RPMI7951 (cell line): ENCODE measurements at regions not wholly inside any gene's neighbourhood (a gene's known extent, or its start where the extent isn't known, plus 50 kb on each side); places are given as distances from the start of the nearest gene placed in this dataset.

ENCODE experiments used
- DNase-seq: peaks from one replicate; pipeline ENCODE4 v3.0.0-alpha.2; 2012; ENCODE audit warnings: low read depth

DNA sequence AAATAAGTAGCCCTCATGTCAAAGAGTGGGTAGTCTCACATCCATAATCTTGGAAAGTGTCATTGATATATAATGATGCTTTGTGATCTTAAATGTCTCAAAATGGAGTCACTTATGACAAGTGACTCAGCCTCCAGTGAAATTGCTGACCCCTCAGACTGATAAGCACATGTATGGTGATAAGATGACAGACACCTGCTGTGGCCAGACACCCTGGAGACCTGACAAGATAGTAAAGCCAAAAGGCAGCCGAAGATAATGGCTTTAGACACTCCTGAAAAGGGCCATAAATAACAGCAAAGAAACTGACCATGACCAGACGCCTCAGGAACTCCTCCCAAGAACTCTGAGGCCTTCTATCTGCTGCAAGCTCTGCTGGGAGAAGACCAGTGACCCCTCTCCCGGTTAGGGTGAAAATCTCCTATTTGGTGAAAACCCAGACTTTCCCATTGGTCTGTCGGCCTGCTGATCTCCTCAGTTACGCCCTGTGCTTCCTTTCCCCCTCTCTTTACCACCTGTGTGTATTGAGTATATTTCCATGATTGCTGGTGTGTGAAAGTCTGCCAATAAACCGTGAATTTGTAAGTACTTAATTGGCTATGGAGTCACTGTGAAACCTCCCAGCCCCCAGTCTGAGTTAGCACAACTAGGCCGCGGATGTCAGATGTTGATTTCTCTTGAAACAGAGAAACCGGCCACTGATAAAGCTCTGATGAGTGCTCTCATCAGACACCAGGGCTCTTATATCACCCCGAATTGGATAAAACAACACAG lies 226.7 kb upstream of the MYOCD start:
- DNase-seq: no peak

DNA sequence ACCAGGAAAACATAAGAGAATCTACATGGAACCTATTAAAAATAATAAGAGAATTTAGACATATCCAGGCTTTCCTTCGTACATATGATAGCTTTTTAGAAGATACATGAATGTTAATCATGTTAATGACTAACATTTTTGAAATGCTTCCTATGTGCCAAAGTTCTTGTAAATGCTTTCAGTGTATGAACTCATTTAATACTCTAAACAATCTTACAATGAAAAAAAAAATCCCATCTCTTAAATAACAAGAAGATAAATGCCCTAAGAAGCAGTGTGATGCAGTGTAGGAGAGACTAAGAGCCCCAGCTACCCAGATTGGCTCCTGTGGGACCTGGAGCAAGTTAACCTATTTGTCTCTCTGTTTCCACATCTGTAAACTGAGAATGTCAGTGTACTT lies 220.4 kb upstream of the MYOCD start:
- DNase-seq: no peak

DNA sequence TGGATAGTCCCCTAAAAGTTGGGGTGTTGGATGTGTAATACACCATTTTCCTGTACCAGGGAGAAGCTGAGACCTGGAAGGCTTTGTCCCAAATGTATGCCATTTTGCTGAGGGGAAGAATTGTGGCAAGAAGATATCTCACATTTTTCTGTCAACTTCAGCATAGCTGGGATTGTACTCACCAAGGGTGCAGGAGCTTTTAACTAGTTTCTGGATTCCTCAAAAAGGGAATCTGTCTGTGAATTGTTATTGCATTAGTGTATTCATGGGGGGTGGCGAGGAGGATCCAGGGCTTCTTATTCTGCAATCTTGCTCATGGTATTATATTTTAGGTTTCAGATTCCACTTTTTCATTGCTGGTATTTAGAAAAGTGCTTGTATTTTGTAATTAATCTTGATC lies 208.2 kb upstream of the MYOCD start:
- DNase-seq: no peak

DNA sequence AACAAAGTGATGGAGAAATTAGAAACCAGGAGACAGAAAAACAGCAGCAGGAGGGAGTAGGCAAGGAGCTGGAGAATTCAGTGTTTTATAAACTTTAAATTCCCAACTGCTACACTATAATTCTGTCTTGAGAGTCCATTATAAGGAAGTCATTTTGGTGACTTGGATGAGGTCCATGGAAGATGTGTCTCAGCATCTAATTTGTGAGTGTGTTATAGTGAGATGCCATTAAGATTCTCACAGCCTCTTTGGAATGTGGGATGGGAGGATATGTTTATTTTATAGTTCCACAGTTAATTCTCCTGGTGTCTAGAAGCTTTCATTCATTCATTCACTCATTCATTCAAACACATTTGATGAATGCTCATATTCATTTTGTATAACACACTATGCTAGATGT lies 206.0 kb upstream of the MYOCD start:
- no peak for DNase-seq

DNA sequence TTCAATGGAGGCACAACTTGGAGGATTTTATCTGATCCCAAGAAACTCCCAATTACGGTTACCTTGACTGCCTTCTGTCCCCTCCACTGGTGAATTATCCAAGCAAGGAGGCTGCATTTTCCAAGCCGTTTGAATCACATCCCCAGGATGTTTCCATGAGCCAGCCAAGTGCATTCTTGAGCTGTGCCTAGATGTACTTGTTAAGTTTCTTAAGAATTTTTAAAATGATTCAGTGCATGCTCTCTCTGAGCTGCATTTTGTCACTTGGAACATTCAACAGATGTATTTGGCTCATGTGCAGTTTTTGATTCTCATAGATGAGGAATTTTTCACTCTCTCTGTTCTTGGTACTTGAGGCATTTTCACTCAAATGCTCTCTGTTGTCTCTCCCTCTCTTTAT lies 202.6 kb upstream of the MYOCD start:
- no peak for DNase-seq

DNA sequence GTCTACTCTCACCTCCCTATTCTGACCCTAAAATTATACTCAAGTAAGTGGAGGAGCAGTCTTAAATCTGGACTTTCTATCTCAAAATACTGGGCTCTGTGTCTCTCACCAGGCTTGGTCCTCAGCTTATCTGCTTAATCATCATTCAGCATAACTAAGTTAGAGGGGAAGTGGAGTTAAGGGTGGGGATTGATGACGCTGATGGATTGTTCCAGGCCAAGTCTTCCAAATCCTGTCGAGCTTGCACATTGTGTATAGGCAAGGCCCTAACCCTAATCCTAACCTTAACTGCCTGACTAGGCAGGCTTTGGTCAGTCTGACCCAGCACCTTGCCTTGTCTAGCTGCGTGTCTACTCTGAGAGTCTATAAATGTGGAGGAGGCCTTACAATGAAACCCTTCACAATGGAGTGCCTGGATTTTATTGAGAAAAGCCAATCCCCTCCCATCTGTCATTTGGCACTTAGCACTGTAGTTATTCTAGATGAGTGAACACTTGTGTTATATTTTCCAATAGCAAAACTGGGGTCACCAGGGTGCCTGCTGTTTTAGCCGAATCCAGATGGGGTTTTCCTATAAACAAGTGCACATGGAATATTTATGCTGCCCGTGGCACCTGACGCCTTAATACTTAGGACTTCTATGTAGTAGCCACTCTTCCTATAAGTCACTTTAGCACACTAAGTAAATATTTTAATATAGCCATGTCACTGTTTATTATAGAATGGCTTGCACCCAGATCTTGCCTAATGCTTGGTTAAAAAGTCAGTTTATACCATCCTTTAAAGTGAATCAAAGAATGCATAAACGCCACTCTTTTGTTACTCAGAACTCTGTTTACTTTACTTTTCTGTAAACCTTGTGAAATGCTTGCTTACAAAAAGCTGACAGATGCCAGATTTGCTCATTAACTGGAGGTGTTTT lies 193.2 kb upstream of the MYOCD start:
- no peak for DNase-seq

DNA sequence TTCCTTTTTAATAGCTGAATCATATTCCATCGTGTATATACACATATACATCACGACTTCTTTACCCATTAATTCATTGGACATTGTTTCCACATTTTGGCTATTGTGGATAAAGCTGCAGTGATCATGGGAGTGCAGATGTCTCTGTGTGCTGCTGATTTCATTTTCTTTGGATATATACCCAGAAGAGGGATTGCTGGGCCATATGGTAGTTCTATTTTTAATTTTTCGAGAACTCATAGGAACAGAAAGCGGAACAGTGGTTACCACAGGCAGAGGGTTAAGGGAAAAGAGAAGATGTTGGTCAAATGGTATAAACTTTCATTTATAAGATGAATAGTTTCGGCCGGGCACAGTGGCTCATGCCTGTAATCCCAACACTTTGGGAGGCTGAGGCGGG lies 187.4 kb upstream of the MYOCD start:
- no peak for DNase-seq

DNA sequence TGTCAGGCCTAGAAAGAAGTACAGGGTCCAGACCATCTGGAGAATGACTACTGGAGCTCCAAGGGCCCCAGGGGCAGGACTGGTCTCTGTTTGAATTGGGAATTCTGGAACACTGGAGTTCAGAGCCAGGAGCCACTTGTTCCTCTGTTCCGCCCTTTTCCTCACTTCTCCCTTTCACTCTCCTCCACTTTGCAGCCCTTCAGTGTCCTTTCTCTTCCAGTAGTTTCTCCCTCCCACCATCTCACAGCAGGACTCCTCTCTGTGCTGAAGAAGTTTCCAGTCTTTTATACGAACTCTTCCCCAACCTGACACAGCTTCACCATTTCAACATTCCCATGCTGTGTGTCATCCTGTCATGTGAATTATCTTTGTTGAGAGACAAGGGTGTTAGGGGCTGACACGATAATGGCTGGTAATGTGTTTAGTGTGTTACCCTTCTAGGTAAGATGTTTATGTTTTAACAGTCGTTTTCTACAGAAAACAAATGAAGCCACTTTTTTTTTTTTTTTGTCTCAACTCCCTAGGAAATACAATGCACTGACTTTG lies 180.3 kb upstream of the MYOCD start:
- DNase-seq: no peak

DNA sequence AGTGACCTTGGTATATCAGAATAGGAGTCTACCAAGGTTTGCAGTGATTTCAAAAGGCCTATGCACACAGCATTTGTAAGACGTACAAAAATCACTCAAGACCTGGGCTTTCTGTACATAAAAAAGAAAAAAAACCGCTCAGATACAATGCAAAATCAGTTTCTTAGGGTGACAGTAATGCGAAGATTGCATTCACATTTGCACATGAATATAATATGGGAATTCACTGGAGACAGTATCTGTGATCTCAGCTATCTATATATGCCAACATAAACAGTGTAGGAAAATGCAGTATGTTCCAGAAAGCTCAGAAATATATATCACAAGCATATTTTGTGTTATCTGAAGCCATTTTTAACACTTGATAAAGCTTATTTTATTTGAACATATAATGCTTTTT lies 176.4 kb upstream of the MYOCD start:
- DNase-seq: no peak

DNA sequence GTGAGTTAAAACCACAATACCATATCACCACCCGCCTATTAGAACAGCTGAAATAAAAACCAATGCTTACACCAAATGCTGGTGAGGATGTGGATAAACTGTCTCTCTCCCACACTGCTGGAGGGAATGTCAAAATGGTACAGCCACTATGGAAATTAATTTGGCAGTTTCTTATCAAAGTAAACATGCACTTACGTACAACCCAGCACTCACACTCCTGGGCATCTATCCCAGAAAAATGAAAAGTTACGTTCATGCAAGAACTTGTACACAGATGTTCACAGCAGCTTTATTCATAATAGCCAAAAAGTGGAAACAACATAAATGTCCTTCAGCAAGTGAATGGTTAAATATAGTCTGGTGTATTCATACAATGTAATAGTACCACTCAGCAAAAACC lies 173.2 kb upstream of the MYOCD start:
- DNase-seq: no peak

DNA sequence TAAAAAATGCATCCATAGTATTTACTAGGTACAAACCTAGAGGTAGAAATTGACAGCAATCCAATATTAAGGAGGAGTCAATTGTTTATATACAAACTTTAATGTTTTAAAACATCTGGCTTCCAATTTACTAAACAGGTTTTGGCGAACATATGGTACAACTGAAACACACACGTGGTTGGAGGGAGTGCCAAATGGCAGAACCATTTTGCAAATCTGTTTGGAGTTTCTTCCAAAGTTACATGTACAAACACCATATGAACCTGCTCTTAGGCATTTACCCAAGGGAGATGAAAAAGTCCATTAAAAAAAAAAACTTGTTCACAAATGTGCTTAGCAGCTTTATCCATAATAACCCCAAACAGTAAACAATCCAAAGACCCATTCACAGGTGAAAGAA lies 159.8 kb upstream of the MYOCD start:
- DNase-seq: no peak

DNA sequence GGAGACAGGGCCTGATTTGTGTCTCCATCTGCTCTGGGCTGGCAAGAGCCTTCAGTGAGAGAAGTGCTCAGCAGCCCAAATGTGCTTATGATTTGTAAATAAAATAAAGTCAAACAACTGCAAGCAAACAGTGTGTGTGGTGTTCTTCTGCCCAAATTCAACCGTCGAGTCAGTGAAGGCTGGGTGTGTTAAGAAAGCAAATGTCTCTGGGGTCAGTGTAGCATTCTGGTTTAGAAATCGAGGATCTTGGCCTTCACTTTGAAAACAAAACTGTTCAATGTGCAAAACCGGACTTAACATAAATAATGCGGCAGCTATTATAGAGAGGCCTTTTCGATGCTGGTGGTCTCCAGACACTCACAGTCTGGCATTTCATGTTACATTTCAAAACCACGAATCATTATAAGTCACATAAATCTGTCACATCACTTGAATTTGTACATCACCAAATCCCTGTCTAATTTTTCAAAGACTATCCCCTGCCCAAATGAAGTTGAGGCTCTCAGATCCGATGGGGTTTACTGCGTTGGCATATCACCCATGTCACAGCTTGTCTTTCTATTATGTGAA lies 158.6 kb upstream of the MYOCD start:
- no peak for DNase-seq

DNA sequence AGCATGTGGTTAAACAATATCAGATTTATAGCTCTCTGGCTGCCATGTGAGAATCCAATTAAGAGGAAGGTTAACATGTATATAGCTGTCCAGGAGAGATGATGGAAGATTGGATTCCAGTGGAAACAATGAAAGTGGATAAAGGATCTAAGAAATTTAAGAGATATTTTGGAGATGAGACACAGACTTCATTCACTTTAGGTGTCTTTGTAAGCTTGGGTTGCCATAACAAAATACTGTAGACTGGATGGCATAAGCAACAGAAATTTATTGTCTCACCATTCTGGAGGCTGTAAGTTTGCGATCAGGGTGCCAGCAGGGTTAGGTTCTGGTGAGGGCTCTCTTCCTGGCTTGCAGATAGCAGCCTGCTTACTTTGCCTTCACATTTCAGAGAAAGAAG lies 155.9 kb upstream of the MYOCD start:
- no peak for DNase-seq

DNA sequence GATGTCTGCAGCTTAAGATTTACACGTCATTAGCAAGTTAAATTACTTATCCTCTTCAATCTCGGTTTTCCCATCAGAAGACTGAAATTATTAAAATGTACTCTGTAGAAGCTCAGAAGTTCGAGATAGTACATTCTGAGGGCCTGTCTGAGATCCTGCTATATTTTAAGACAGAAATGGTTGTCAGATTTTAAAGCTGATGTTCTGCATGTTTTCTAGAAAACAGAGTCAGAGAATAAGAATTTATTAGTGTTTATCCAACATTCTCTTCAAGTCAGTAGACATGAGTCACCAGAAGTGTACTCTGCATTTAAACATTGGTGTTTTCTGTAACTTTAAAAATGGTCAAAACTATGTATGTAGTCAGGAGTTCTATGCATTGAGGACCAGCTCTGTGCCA lies 155.2 kb upstream of the MYOCD start:
- no peak for DNase-seq

DNA sequence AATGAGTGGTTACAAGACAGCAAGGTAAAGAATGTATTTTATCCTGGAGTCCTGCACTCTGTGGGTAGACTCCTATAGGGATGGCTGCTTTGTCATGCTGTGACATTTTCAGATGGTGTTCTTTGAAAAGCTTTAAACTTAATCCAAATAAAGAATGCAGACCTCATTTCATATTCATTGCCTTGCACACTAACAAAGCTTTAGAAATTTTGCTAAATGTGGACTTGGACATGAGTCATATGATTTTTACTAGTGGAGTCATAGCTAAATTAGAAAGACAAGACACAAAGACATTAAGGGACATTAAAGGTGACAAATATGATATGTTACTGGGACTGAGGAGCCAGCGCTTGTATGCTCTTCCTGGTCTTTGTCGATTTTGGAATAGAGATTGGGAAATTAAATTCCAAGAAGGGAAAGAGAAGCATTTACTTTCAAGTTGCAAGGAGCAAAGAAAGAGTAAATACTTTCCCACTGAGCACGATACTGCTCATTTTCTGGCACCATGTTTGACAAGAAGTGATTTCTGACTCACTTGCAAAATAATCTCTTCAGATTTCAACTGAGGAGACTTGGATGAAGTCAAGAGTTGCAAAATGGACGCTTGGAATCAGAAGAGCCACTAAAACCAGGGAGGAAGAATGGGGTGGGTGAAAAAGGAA lies 152.9 kb upstream of the MYOCD start:
- no peak for DNase-seq

DNA sequence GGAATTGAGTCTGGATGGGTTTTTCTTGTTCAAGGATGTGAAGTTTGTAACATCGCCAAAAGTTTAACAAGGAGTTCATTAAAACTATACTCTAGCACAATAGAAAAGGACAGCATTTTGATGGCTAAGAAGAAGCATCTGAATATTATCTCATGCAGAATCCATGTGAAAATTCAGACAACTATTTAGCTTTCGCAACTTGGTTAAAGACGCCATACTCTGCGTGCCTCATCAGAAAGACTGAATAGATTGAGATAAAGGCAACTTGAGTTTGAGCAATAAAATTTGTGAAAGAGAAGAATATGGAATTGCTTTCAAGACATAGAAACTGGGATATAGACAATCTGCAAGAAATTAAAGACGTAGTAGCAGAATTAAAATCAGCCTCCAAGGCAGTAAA lies 151.1 kb upstream of the MYOCD start:
- DNase-seq: no peak

DNA sequence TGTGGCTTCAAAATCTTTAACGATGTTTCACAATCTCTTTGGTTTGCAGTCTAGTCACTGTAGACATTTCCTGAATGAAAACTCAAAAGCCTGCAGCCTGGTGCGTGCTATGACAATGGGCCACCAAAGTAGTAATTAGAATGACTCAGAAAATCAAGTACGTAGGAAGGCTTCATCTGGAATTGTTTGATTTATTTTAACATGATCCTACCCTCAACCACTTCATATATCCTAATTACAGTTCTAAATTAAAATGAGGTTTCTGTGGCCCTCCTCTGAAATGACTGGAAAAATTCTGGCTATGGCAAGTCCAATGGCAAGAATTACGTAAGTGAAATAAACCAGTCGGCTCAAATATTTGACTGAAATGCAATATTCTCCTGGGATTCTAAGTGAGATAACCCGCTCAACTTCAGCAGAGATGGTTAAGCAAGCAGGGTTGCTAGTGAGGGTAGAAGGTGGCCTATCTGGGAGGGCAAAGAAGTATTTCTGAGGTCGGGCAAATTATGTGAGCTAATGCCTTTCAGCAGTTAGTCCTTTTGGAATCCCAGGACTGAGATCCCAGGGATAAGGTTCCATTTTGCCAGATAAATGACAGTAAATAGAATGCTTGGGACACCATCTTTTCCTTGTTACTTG lies 145.6 kb upstream of the MYOCD start:
- peak; percentile 8 for DNase-seq

DNA sequence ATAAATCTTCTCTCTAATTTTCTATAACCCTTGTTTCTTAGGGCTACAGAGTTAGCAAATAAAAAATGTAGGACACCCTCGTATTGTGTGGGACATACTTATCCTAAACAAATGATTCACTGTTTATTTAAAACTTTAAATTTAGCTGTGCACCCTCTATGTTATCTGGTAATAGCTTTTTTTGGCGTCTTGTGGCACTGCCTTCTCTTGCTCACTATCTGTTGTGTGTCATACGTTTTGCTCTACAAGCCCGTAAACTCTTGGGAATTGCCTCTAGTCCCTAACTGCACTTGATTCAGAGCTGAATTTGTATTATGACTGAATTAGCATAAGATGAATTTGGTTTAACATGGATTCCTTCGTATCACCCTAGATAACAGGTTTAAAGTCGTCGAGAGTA lies 144.3 kb upstream of the MYOCD start:
- no peak for DNase-seq

DNA sequence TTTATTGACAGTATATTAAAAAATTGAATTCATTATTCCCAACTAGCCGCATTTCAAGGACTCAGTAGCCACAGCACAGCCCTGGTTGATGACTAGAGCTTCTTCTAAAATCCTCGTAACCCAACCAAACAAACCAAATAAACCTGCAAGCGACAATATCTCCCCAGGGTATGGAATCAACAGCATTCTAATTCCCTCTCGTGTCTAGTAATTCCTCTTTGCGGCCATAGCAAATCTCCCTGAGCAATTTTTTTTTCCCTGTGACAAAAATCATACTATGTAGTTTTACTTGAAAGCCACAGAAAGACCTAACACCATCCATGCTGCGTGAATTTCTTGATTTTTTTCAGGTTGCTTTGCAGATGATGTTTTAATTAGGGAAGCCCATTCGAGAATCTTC lies 143.4 kb upstream of the MYOCD start:
- peak; percentile 1 for DNase-seq

DNA sequence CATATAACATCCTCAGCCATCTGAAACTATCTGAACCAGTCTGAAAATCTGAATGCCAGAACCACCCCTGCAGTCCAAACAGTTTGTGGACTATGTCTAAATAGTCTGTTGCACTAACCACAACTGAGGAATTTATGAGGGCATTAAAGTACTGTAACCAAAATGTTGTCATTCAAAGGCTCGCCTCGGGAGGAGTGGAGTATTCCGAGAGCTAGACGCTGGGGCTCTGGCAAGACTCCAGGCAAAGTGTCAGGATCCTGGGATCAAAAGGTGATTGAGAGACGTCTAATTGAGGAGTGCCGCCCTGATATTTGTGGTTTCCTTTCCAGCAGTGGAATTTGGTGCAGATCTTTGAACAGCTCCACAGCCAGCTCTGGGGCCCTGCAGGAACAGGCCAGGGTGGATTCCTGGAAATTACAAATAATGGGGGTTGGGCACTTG lies 142.9 kb upstream of the MYOCD start:
- peak; percentile 24 for DNase-seq

DNA sequence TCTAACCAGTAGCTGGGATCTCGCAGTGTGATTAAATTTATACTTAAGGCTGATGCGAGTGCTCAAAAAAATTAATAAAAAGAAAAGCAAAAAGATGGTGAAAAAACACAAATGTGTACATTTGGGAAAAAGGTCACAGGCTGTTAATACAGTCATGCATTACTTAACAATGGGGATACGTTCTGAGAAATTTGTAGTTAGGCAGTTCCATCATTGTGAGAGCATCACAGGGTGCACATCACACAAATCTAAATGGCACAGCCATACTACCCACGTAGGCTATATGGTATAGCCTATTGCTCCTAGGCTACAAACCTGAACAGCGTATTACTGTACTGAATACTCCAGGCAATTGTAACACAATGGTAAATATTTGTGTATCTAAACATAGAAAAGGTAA lies 142.4 kb upstream of the MYOCD start:
- no peak for DNase-seq

DNA sequence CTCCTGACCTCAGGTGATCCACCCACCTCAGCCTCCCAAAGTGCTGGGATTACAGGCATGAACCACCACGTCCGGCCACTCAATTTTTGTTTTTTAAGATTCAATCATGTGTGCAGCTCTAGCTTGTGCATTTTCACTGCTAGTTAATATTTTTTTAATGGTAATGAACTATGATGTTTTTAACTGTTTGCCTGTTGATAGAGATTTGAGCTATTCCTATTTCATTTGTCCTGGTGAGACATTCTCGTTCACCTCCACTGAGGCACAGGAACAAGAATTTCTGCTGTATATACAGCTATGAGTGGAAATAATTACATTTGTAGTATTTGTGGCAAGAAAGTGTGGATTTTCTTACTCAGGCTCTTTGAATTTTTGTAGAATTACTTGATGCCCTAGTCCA lies 137.7 kb upstream of the MYOCD start:
- DNase-seq: no peak
